Neutrophil (primary cell): ENCODE measurements at regions not wholly inside any gene's neighbourhood (a gene's known extent, or its start where the extent isn't known, plus 50 kb on each side); places are given as distances from the start of the nearest gene placed in this dataset.

Source experiments
- H3K27ac ChIP-seq: fragments of 200-600 bp; sonication (generic); 2 replicates; pipeline ENCODE4 v1.5.1; 2016; ENCODE audit warnings: mild to moderate bottlenecking, moderate library complexity
- H3K27me3 ChIP-seq: fragments of 200-600 bp; sonication (generic); 2 replicates; pipeline ENCODE4 v1.6.0; 2016; ENCODE audit warnings: mild to moderate bottlenecking
- H3K36me3 ChIP-seq: fragments of 200-600 bp; sonication (generic); 2 replicates; pipeline ENCODE4 v1.5.1; 2017
- H3K4me1 ChIP-seq, 2 experiments: fragments of 200-600 bp in 1 of 2; sonication (generic) in 1 of 2; 1 replicate in 1 of 2; 2 replicates in 1 of 2; pipeline versions ENCODE4 v1.5.1 to v1.6.1; 2013 to 2016; ENCODE audit warnings: low read depth in 1 of 2, low read length in 1 of 2, mild to moderate bottlenecking in 1 of 2, moderate library complexity in 1 of 2; ENCODE audit not compliant: control insufficient read depth in 1 of 2, insufficient read depth in 1 of 2
- H3K4me3 ChIP-seq, 2 experiments: fragments of 200-600 bp in 1 of 2; sonication (generic) in 1 of 2; 1 replicate in 1 of 2; 2 replicates in 1 of 2; pipeline ENCODE4 v1.5.1; 2013 to 2016; ENCODE audit warnings: low read depth in 1 of 2, low read length in 1 of 2, mild to moderate bottlenecking in 1 of 2, moderate library complexity in 1 of 2
- H3K9me3 ChIP-seq: fragments of 200-600 bp; sonication (generic); 2 replicates; pipeline ENCODE4 v1.5.1; 2016
- CTCF ChIP-seq: fragments of 200-600 bp; sonication (generic); IDR thresholded peaks from 2 replicates; pipeline ENCODE4 v1.5.1; 2016; ENCODE audit warnings: antibody characterized with exemption

- no peaks in the 10 kb centered on the region for H3K27me3 ChIP-seq
- H3K36me3 ChIP-seq = no peaks in the 10 kb centered on the region
- no peaks in the 10 kb centered on the region for H3K9me3 ChIP-seq
- no peak overlapping the region for H3K27ac ChIP-seq
- H3K4me1 ChIP-seq = peaks cover 8 to 11% of the 10 kb centered on the region in 2 experiments
- H3K4me3 ChIP-seq = no peak overlapping the region
- TF ChIP-seq CTCF = no peak
Measured at GRCh38 chr5:143659599-143660238, 152.2 kb upstream of the HMHB1 start.

GRCh38 chr5:143658956-143659355 is 153.0 kb upstream of the HMHB1 start:
- peaks cover 8 to 11% of the 10 kb centered on the region in 2 experiments for H3K4me1 ChIP-seq
- no peaks in the 10 kb centered on the region for H3K36me3 ChIP-seq
- H3K27ac ChIP-seq = no peak overlapping the region
- H3K27me3 ChIP-seq = no peaks in the 10 kb centered on the region
- TF ChIP-seq CTCF = no peak
- H3K4me3 ChIP-seq = no peak overlapping the region
- H3K9me3 ChIP-seq = no peaks in the 10 kb centered on the region

- no peaks in the 10 kb centered on the region for H3K27me3 ChIP-seq
- H3K9me3 ChIP-seq = no peaks in the 10 kb centered on the region
- no peak for TF ChIP-seq CTCF
- no peaks in the 10 kb centered on the region for H3K36me3 ChIP-seq
- H3K27ac ChIP-seq = no peak overlapping the region
- H3K4me3 ChIP-seq = no peak overlapping the region
- peaks cover 8 to 11% of the 10 kb centered on the region in 2 experiments for H3K4me1 ChIP-seq
Measured at GRCh38 chr5:143657647-143658285, 154.2 kb upstream of the HMHB1 start.

- H3K27ac ChIP-seq = no peak overlapping the region
- H3K36me3 ChIP-seq = no peaks in the 10 kb centered on the region
- no peaks in the 10 kb centered on the region for H3K27me3 ChIP-seq
- no peaks in the 10 kb centered on the region for H3K9me3 ChIP-seq
- no peak for TF ChIP-seq CTCF
- peaks cover 8 to 11% of the 10 kb centered on the region in 2 experiments for H3K4me1 ChIP-seq
- no peak overlapping the region for H3K4me3 ChIP-seq
Measured at GRCh38 chr5:143653766-143654282, 158.1 kb upstream of the HMHB1 start.

GRCh38 chr5:143653256-143653655 is 158.7 kb upstream of the HMHB1 start:
- Histone ChIP-seq H3K4me1 (peaks cover 8 to 11% of the 10 kb centered on the region in 2 experiments), H3K27ac (no peak overlapping the region), H3K4me3 (no peak overlapping the region), H3K36me3 (no peaks in the 10 kb centered on the region), H3K27me3 (no peaks in the 10 kb centered on the region), H3K9me3 (no peaks in the 10 kb centered on the region)
- TF ChIP-seq CTCF = no peak
